ENCODE measurements at regions not wholly inside any gene's neighbourhood (a gene's known extent, or its start where the extent isn't known, plus 50 kb on each side); places are given as distances from the start of the nearest gene placed in this dataset.

- ATAC-seq, result no peak
- TF ChIP-seq ZC3H10 (CRISPR knock-in tag; IDR thresholded peaks at IDR 0.05), result no peak
These were observed 138.1 kb upstream of the REG3G start for GRCh38 chr2:78887446-78887845.

- ATAC-seq, result no peak
These were observed 134.6 kb upstream of the REG3G start for GRCh38 chr2:78890935-78891334.

GRCh38 chr2:78892295-78892694, 133.2 kb upstream of the REG3G start:
- no peak for TF ChIP-seq ZNF565 (CRISPR knock-in tag; conservative IDR thresholded peaks at IDR 0.05; ENCODE audit: low read depth)
- no peak for TF ChIP-seq GLIS3 (CRISPR knock-in tag; IDR thresholded peaks at IDR 0.05)
- no peak for TF ChIP-seq TCF4 (CRISPR knock-in tag; IDR thresholded peaks at IDR 0.05; ENCODE audit: borderline replicate concordance)
- TF ChIP-seq OSR1 (CRISPR knock-in tag; IDR thresholded peaks at IDR 0.05), result no peak
- no peak for TF ChIP-seq ZNF70 (CRISPR knock-in tag; IDR thresholded peaks at IDR 0.05)
- TF ChIP-seq ESRRG (CRISPR knock-in tag; IDR thresholded peaks at IDR 0.05), result no peak
- TF ChIP-seq ISL1 (CRISPR knock-in tag; IDR thresholded peaks at IDR 0.05), result no peak
- no peak for TF ChIP-seq ZFP30 (CRISPR knock-in tag; IDR thresholded peaks at IDR 0.05)
- TF ChIP-seq TOX (CRISPR knock-in tag; IDR thresholded peaks at IDR 0.05; ENCODE audit: borderline replicate concordance), result no peak
- no peak for TF ChIP-seq TSHZ2 (CRISPR knock-in tag; IDR thresholded peaks at IDR 0.05)
- no peak for TF ChIP-seq POU6F1 (CRISPR knock-in tag; IDR thresholded peaks at IDR 0.05; ENCODE audit: borderline replicate concordance, low read depth)
- no peak for TF ChIP-seq PPARA (CRISPR knock-in tag; IDR thresholded peaks at IDR 0.05; ENCODE audit: borderline replicate concordance)
- no peak for TF ChIP-seq PATZ1 (CRISPR knock-in tag; IDR thresholded peaks at IDR 0.05; ENCODE audit: borderline replicate concordance)
- no peak for TF ChIP-seq CSDC2 (CRISPR knock-in tag; IDR thresholded peaks at IDR 0.05)
- no peak for TF ChIP-seq SNAI2 (CRISPR knock-in tag; IDR thresholded peaks at IDR 0.05)
- no peak for TF ChIP-seq ZFP3 (CRISPR knock-in tag; IDR thresholded peaks at IDR 0.05)
- no peak for ATAC-seq

More at GRCh38 chr2:78890935-78891334, 134.6 kb upstream of the REG3G start:
- TF ChIP-seq SNAI2 (CRISPR knock-in tag; IDR thresholded peaks at IDR 0.05) (no peak), CSDC2 (CRISPR knock-in tag; IDR thresholded peaks at IDR 0.05) (no peak), ISL1 (CRISPR knock-in tag; IDR thresholded peaks at IDR 0.05) (no peak), ESRRG (CRISPR knock-in tag; IDR thresholded peaks at IDR 0.05) (no peak), ZFP3 (CRISPR knock-in tag; IDR thresholded peaks at IDR 0.05) (no peak), OSR1 (CRISPR knock-in tag; IDR thresholded peaks at IDR 0.05) (no peak), POU6F1 (CRISPR knock-in tag; IDR thresholded peaks at IDR 0.05; ENCODE audit: borderline replicate concordance, low read depth) (no peak), ZFP30 (CRISPR knock-in tag; IDR thresholded peaks at IDR 0.05) (no peak), TSHZ2 (CRISPR knock-in tag; IDR thresholded peaks at IDR 0.05) (no peak)

All from SK-N-SH treated with all-trans-retinoic acid at 6 μM for 48 hours (cell line).